Amniotic stem cell (primary cell): ENCODE measurements at regions not wholly inside any gene's neighbourhood (a gene's known extent, or its start where the extent isn't known, plus 50 kb on each side); places are given as distances from the start of the nearest gene placed in this dataset.

Experiments
- DNase-seq: peaks from one replicate; lab custom pipeline; 2025; lab: John Stamatoyannopoulos, UW

DNA sequence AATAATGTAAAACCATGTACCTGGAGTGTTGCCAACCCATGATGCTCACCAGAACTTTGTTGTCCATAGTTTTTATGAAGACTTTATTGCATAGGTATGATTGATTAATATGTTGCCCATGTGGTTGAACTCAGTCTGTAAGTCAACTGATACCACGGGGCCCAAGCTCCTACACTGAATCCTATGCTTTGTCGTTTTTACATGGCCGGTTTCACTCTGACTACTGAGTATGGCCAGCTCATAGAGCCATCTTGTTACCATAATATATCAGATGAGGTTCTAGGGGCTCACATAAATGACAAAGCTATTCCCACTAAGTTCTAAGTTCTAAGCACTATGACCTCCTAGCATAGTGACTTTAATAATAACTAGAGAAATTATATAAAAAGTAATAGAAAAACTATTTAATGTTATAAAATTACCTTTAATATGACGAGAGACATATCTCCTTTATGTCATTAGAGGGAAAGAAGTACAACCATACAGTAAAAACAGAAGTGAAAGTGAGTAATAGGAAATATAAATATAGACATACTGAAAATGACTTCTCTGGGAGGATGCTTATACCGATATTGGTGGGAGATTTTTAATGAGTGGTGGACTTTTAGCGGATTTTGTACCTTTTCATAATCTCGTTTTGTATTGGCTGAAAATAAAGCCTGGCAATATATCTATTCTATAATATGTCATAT, 983.4 kb upstream of the PRMT6 start:
- DNase-seq: no peak

GRCh38 chr1:106080608-106081325, 975.7 kb upstream of the PRMT6 start:
- no peak for DNase-seq

DNA sequence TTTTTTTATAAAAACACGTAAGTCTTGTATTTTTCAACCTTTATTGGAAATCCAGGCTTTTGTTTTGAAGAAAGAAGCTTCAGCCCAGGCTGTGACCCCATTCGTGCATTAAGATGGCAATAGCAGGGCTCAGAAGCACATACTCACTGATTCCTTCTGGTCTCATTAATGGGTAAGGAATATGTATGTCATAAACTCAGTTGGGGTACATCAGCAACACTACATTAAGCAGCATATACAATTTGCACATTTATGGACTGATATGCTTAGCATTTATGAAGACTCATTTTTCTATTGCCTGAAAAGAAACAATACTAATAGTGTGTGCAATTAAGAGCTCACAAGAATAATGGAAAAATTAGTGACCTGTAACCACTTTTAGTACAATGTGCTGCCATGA, 945.4 kb upstream of the PRMT6 start:
- DNase-seq: no peak

- no peak for DNase-seq
Observed at GRCh38 chr1:106113851-106114250, 942.6 kb upstream of the PRMT6 start.

- no peak for DNase-seq
Observed at GRCh38 chr1:106120789-106121188, 935.7 kb upstream of the PRMT6 start.

- no peak for DNase-seq
Observed at GRCh38 chr1:106121728-106122127, 934.7 kb upstream of the PRMT6 start.

DNA sequence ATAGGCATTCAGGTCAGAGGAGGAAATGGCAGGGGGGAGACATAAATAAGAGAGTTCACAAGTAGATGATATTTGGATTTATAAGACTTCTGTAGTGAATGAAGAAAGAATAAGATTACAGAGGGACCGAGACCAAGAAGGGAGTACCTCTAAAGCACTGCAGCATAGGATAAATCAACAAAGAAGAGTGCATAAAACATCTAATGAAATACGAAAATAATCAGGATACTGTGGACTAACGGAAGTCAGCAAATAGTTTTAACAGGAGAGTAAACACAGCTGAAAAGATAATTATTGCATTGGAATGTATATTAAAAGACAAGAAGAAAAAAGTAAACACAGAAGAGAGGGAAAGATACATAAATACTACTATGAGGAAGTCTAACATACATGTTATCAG, 921.9 kb upstream of the PRMT6 start:
- DNase-seq: no peak

DNA sequence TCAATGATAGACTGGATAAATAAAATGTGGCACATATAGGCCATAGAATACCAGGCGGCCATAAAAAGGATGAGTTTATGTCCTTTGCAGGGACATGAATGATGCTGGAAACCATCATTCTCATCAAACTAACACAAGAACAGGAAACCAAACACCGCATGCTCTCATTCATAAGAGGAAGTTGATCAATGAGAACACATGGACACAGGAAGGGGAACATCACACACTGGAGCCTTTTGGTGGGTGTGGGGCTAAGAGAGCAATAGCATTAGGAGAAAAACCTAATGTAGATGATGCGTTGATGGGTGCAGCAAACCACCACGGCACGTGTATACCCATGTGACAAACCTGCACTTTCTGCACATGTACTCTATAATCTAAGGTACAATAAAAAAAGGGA, 883.4 kb upstream of the PRMT6 start:
- DNase-seq: no peak

- no peak for DNase-seq
Observed at GRCh38 chr1:106178791-106179190, 877.7 kb upstream of the PRMT6 start.

- no peak for DNase-seq
Observed at GRCh38 chr1:106181866-106182265, 874.6 kb upstream of the PRMT6 start.

DNA sequence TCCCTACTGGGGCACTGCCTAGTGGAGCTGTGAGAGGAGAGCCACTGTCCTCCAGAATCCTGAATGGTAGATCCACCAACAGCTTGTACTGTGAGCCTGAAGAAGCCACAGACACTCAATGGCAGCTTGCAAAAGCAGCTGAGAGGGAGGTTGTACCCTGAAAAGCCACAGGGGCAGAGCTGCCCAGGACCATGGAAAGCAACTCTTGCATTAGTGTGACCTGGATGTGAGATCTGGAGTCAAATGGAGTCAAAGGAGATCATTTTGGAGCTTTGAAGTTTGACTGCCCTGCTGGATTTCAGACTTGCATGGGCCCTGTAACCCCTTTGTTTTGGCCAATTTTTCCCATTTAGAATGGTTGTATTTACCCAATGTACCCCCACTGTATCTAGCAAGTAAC, 871.4 kb upstream of the PRMT6 start:
- DNase-seq: no peak

GRCh38 chr1:106189780-106190179, 866.7 kb upstream of the PRMT6 start:
- DNase-seq: no peak

- no peak for DNase-seq
Observed at GRCh38 chr1:106194206-106194605, 862.3 kb upstream of the PRMT6 start.

DNA sequence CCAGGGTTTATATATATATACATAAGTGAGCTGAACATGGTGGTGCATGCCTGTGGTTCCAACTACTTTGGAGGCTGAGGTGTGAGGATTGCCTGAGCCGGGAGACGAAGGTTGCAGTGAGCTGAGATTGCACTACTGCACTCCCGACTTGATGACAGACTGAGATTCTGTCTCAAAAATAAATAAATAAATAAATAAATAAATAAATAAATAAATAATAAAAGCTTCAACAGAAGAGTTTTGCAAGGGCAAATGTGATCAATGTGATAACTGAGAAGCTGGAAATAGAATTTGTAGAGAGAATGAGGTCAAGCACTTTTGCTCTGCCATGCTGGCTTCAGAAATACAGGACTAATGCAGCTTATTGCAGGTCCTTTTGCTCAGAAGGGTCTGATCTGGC, 855.8 kb upstream of the PRMT6 start:
- DNase-seq: no peak

- DNase-seq: no peak
Observed at GRCh38 chr1:106207185-106207584, 849.3 kb upstream of the PRMT6 start.

- DNase-seq: no peak
Observed at GRCh38 chr1:106217765-106218164, 838.7 kb upstream of the PRMT6 start.

- no peak for DNase-seq
Observed at GRCh38 chr1:106222403-106222802, 834.1 kb upstream of the PRMT6 start.

DNA sequence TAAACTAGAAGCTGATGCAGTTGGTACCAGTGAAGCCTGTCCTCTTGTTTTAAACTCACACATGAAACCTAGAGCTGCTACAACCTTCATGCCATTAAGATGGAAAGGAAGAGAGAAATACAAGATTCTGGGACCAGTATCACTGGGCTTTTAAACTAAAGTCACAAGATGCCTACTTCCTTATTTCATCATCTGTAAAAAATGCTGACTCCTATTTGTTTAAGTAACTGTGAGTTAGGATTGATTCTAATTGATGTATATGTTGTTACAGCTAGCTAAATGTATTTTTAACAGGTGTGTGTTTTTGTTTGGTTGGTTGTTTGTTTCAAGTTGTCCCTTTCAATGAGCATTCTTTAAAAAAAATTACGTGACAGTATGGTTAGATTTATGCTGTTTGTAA, 833.3 kb upstream of the PRMT6 start:
- no peak for DNase-seq

DNA sequence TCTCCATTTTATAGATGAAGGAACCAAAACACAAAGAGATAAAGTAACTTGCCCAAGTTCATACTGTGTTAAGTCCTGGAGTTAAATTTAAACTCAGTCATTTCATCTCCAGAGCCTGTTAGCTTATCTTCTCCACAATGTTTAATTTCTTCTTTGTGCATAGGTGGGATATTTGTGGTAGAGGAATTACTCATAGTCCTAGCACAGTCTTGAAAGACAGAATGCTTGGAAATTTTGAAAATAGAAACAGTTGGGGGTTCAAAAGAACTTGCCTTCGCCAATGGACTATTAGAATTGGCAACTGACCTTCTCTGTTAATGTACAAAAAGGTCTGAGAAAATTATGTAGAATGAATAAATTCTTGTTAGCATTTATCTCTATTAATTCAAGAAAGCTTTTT, 832.0 kb upstream of the PRMT6 start:
- DNase-seq: no peak

GRCh38 chr1:106225403-106225802, 831.1 kb upstream of the PRMT6 start:
- DNase-seq: no peak

DNA sequence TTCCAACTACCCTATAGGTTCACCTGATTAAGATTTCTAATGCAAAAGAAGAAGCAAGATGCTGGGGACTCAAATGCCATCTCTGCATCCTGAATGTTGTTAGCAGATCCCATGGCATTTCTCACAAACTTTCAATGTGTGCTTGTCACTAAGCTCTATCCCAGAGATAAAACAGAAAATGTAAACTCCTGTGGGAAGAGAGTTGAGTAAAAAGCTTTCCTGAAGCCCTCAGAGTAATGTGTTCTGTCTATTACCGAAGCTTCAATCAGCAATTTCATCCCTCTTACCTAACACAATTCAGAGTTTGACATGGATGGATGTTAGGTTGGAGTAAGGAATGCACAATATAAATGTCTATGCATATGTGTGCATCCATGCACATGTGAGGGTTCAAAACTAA, 829.9 kb upstream of the PRMT6 start:
- no peak for DNase-seq

DNA sequence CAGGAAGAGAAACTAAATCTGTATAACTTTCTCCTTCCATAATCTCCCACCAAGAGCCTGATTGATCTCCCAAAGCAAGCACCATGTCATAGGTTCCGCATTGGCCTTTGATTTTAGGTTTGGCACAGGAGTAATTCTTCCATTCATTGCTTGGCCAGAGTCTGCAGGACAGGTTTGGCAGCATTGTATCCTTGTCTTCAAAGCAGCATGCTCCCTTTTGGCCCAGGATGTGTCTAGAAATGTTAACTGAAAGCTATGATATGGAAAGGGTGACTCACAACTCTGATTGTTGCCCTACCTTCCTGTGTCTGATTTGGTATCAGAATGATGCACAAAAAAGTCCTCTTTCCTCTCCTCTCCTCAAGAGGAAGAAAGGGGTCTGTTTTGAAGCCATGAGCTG, 824.3 kb upstream of the PRMT6 start:
- DNase-seq: no peak

DNA sequence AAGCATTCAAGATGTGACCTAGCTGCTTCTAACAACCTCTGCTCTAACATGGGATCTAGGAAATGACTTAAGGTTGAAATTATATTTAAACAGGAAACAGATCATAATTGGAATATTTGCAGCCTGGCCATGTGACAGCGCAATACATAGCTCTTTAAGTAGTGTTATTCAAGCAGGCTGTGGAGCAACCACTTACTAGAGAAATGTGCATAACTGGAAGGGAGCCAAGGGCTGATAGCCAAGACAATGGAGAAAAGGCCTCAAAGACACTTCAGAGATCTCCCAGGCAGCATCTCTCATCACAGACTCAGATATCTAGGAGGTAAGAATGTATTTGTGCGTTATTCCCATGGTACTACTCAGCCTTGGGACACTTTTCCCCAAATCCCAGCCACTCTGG, 823.0 kb upstream of the PRMT6 start:
- no peak for DNase-seq

GRCh38 chr1:106249365-106249764, 807.1 kb upstream of the PRMT6 start:
- DNase-seq: no peak
